ENCODE measurements at regions not wholly inside any gene's neighbourhood (a gene's known extent, or its start where the extent isn't known, plus 50 kb on each side); places are given as distances from the start of the nearest gene placed in this dataset.
"Not testable (repeated sequence)": the region's sequence is repeated elsewhere in the genome, so short reads cannot be mapped to it uniquely, and the experiment has no call there.

- H3K4me3 ChIP-seq (ENCODE audit: low read depth, low read length), result no peak overlapping the region
- TF ChIP-seq, protein P1, sequence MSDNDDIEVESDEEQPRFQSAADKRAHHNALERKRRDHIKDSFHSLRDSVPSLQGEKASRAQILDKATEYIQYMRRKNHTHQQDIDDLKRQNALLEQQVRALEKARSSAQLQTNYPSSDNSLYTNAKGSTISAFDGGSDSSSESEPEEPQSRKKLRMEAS (IDR thresholded peaks at IDR 0.05; ENCODE audit: low read depth, low read length), result no peak
- TF ChIP-seq POLR2A (IDR thresholded peaks at IDR 0.05; ENCODE audit: extremely low read depth, insufficient read length) (no peak), CTCF (IDR thresholded peaks at IDR 0.05; ENCODE audit: low read depth, low read length) (no peak), MYC (IDR thresholded peaks at IDR 0.05; ENCODE audit: low read depth, low read length) (no peak)
- DNase-seq (ENCODE audit: low read depth), result no peak
These were observed 486.2 kb upstream of the KLF6 start for GRCh38 chr10:4271193-4271592.

DNA sequence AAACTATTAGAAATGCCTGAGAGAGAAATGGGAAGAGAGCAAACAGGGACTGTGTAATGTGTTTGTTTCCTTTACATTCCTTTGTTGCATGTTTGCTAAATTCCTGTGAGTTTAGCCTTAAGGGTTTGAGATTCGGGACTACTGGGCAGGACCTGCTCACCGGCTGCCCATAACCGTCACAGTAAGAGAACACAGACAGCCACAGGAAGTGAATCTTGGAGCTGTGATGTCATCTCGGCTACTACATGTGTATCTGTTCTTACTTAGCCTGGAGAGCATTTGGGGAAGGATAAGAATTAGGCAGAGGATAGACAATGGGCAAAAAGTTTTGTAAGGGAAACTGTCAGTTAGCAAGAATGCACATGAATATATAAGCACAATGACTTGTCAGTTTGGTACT is 485.1 kb upstream of the KLF6 start:
- TF ChIP-seq POLR2A (IDR thresholded peaks at IDR 0.05; ENCODE audit: extremely low read depth, insufficient read length) (no peak), MYC (IDR thresholded peaks at IDR 0.05; ENCODE audit: low read depth, low read length) (no peak), CTCF (IDR thresholded peaks at IDR 0.05; ENCODE audit: low read depth, low read length) (no peak)
- TF ChIP-seq, protein P1 (IDR thresholded peaks at IDR 0.05; ENCODE audit: low read depth, low read length), result no peak
- no peak overlapping the region for H3K4me3 ChIP-seq (ENCODE audit: low read depth, low read length)
- peak; percentile 29 for DNase-seq (ENCODE audit: low read depth)

DNA sequence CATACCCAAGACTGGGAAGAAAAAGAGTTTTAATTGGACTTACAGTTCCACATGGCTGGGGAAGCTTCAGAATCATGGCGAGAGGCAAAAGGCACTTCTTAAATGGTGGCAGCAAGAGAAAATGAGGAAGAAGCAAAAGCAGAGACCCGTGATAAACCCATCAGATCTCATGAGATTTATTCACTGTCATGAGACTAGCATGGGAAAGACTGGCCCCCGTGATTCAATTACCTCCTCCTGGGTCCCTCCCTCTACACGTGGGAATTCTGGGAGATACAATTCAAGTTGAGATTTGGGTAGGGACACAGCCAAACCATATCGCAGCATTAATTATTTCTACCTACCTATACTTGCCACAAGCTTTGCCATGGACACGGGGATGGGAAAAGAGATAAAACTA is 483.5 kb upstream of the KLF6 start:
- not testable (repeated sequence) for DNase-seq (ENCODE audit: low read depth)

GRCh38 chr10:4267086-4267773 is 482.2 kb upstream of the KLF6 start:
- DNase-seq (ENCODE audit: low read depth), result no peak
- TF ChIP-seq MYC (IDR thresholded peaks at IDR 0.05; ENCODE audit: low read depth, low read length) (no peak), POLR2A (IDR thresholded peaks at IDR 0.05; ENCODE audit: extremely low read depth, insufficient read length) (no peak), CTCF (IDR thresholded peaks at IDR 0.05; ENCODE audit: low read depth, low read length) (no peak)
- TF ChIP-seq, protein P1 (IDR thresholded peaks at IDR 0.05; ENCODE audit: low read depth, low read length), result no peak
- no peak overlapping the region for H3K4me3 ChIP-seq (ENCODE audit: low read depth, low read length)

More for the DNA sequence above, 483.5 kb upstream of the KLF6 start:
- H3K4me3 ChIP-seq (ENCODE audit: low read depth, low read length), result not testable (repeated sequence)

GRCh38 chr10:4266416-4267085 is 481.5 kb upstream of the KLF6 start:
- no peak for TF ChIP-seq CTCF (IDR thresholded peaks at IDR 0.05; ENCODE audit: low read depth, low read length)
- TF ChIP-seq POLR2A (IDR thresholded peaks at IDR 0.05; ENCODE audit: extremely low read depth, insufficient read length), result no peak
- TF ChIP-seq, protein P1 (IDR thresholded peaks at IDR 0.05; ENCODE audit: low read depth, low read length), result no peak
- no peak for TF ChIP-seq MYC (IDR thresholded peaks at IDR 0.05; ENCODE audit: low read depth, low read length)
- peak; percentile 52 for DNase-seq (ENCODE audit: low read depth)
- no peak overlapping the region for H3K4me3 ChIP-seq (ENCODE audit: low read depth, low read length)

DNA sequence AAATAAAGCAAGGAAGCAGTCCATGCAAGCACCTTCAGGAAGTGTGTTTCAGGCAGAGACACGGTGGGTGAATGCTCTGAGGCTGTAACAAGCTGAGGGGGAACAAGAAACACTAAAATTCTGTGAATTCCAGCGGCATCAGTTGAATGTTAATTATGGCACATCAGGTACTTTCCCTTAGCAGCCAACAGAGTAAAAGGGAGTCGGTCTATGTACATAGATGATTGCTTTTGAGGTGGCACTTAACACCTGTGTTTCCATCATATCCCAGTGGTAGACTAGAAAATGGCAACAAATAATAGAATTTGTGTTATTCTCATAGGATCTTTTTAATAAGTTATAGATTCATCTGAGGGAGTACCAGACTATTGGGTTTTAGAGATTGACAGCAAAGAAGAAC is 481.0 kb upstream of the KLF6 start:
- DNase-seq (ENCODE audit: low read depth), result no peak
- TF ChIP-seq MYC (IDR thresholded peaks at IDR 0.05; ENCODE audit: low read depth, low read length) (no peak), POLR2A (IDR thresholded peaks at IDR 0.05; ENCODE audit: extremely low read depth, insufficient read length) (no peak), CTCF (IDR thresholded peaks at IDR 0.05; ENCODE audit: low read depth, low read length) (no peak)
- TF ChIP-seq, protein P1 (IDR thresholded peaks at IDR 0.05; ENCODE audit: low read depth, low read length), result no peak
- no peak overlapping the region for H3K4me3 ChIP-seq (ENCODE audit: low read depth, low read length)

Measured in NB4 (cell line).